22Rv1 (cell line): ENCODE measurements at regions not wholly inside any gene's neighbourhood (a gene's known extent, or its start where the extent isn't known, plus 50 kb on each side); places are given as distances from the start of the nearest gene placed in this dataset.

Source experiments
- H3K27ac ChIP-seq: fragments of 450-650 bp; 2 replicates; pipeline ENCODE4 v1.5.1; 2017
- ZFX ChIP-seq: fragments of 450-650 bp; IDR thresholded peaks from 2 replicates; pipeline ENCODE4 v1.6.1; 2017; ENCODE audit warnings: antibody characterized with exemption, borderline replicate concordance
- TF ChIP-seq, protein P1 (sequence below): fragments of 450-650 bp; IDR thresholded peaks from 2 replicates; pipeline ENCODE4 v1.5.1; 2017; ENCODE audit warnings: mild to moderate bottlenecking

GRCh38 chr3:88262527-88262926 lies 112.8 kb downstream of the C3orf38 start:
- TF ChIP-seq, protein P1, sequence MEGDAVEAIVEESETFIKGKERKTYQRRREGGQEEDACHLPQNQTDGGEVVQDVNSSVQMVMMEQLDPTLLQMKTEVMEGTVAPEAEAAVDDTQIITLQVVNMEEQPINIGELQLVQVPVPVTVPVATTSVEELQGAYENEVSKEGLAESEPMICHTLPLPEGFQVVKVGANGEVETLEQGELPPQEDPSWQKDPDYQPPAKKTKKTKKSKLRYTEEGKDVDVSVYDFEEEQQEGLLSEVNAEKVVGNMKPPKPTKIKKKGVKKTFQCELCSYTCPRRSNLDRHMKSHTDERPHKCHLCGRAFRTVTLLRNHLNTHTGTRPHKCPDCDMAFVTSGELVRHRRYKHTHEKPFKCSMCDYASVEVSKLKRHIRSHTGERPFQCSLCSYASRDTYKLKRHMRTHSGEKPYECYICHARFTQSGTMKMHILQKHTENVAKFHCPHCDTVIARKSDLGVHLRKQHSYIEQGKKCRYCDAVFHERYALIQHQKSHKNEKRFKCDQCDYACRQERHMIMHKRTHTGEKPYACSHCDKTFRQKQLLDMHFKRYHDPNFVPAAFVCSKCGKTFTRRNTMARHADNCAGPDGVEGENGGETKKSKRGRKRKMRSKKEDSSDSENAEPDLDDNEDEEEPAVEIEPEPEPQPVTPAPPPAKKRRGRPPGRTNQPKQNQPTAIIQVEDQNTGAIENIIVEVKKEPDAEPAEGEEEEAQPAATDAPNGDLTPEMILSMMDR, result no peak
- TF ChIP-seq ZFX, result no peak

DNA sequence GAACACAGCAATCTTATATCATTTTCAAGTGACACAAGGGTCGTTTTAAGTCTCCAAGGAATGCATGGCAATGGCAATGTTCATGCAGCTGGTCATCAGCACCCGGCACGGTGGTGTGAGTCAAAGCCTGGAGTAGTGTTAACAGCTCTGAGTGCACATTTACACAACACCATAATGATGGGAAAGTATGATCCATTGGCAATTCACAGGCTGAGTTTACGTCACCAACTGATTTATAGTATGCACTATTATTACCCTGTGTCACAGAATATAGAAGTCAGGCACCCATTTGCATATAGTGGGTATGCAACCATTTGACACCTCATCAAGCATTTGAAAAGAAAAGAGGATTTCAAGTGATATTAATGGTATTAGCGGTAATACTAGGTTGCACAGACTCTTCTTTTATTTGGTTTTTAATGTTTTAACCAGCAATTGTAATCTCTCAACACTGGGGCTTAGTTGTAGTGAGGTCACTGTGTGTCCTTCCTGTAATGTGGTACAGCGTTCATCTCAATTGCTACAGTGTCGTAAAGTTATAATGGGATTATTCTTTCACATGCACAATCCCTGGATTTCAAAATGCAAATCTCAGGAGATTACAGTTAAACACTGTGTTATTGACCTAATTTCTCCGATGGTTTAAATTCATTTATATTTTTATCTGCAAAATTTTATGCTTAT lies 113.8 kb downstream of the C3orf38 start:
- no peak overlapping the region for H3K27ac ChIP-seq
- TF ChIP-seq, protein P1, result no peak
- TF ChIP-seq ZFX, result no peak

More at GRCh38 chr3:88262527-88262926, 112.8 kb downstream of the C3orf38 start:
- no peak overlapping the region for H3K27ac ChIP-seq

GRCh38 chr3:88267441-88267840 lies 117.7 kb downstream of the C3orf38 start:
- TF ChIP-seq ZFX, result no peak
- TF ChIP-seq, protein P1, result no peak
- no peak overlapping the region for H3K27ac ChIP-seq

DNA sequence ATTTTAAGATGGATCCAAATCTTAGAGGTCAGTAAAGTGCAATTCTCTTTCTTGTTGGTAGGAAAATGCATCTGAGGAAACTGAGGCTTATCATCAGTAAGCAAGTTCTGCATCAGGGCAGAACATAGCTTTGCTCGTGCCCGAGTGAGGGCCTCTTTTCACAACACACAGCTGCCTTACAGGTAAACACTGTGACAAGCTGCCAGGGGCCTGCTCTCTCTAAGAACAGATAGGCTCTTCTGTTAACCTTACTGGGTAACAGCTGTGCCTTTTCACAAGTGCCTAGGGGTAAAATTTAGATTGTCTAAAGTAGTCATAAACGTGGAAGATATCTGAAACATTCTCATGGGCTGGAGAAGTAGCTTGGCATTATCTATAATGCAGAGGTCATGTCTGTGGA lies 118.1 kb downstream of the C3orf38 start:
- TF ChIP-seq ZFX, result no peak
- no peak overlapping the region for H3K27ac ChIP-seq

DNA sequence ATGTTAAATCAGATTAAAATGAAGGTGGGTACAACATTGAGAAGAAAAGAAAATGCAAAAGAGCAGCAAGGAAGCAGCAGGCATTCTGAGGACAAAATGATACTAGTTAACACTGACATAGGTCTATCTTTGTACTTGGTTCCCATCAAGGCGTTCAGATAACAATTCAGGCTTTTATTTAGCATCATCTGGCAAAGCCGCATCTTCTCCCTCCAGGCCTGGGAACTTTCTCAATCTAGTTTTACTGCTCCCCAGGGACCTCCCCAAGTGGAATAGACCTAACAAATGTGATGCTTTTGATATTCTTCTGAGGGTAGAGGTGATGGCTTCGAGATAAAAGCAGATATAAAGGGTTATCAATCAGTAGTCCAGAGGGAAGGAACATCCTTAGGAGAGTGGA lies 130.6 kb downstream of the C3orf38 start:
- H3K27ac ChIP-seq, result no peak overlapping the region
- TF ChIP-seq ZFX, result no peak
- TF ChIP-seq, protein P1, result no peak

DNA sequence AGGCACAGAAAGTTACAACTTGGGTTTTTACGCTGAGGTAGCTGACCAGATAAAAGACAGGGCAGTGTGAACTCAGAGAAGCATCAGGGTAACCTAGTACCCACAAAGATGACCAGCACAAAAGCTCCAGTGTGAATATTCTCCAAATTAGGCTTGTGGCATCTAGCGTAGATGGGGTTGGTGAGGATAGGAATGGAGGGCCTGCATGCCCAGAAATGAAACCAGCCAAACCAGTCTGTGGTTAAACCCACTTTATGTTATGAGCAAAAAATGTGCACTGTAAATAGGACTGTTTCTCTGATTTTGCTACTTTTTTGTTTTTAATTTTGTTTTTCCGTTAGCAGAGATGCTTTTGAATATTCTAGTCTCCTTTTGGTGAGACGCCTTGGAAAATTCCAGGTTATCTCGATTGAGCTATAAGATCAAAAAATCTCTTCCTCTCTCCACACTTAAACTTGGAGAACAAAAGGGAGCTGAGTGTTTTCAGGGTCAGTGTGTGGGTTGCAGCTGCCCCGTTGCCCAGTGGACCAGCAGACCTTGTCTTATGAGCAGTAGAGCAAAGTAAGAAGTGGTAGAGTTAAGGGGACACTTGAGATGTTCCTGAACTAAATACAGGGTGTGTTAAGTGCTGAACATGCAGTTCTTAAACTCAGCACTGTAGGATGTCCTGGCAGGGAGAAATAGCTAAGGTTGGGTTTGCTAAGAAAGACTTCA lies 132.9 kb downstream of the C3orf38 start:
- TF ChIP-seq, protein P1, result no peak
- no peak for TF ChIP-seq ZFX
- no peak overlapping the region for H3K27ac ChIP-seq

DNA sequence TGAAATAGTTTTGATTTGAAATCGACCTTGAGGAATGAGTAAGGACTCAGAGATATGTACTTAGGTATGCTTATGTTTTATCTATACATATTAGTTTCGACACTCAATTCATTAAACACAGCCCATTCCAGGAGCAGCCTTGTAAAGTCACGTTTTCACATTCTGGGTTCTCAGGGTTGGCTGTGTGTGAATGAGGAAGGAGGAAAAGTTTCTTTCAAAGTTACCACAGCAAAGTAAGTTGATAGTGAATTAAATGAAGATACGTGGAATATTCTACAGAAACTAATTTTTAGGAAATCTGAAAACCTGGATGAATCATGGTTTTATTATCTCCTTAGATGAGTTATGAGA lies 133.5 kb downstream of the C3orf38 start:
- TF ChIP-seq ZFX, result no peak
- TF ChIP-seq, protein P1, result no peak
- no peak overlapping the region for H3K27ac ChIP-seq

DNA sequence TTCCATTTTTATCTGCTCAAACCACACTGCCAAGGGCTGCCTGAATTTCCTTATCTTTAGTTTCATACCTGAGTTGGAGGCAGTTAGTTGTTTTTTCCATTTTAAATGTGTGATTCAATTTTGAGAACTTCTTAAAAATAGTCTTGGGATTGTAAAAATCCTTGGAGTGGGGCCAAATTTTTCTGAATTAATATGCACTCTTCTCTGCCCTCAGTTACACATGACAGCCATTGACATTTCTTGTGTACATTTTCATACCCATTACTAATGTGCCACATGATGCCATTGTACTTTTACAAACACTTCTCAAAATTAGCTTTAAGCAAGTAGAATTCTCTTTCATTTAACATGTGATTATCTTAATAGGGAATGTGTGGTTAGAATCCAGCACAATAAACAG lies 141.7 kb downstream of the C3orf38 start:
- no peak for TF ChIP-seq ZFX
- TF ChIP-seq, protein P1, result no peak
- H3K27ac ChIP-seq, result no peak overlapping the region
